ENCODE measurements at regions not wholly inside any gene's neighbourhood (a gene's known extent, or its start where the extent isn't known, plus 50 kb on each side); places are given as distances from the start of the nearest gene placed in this dataset.
"Not testable (repeated sequence)": the region's sequence is repeated elsewhere in the genome, so short reads cannot be mapped to it uniquely, and the experiment has no call there.

DNA sequence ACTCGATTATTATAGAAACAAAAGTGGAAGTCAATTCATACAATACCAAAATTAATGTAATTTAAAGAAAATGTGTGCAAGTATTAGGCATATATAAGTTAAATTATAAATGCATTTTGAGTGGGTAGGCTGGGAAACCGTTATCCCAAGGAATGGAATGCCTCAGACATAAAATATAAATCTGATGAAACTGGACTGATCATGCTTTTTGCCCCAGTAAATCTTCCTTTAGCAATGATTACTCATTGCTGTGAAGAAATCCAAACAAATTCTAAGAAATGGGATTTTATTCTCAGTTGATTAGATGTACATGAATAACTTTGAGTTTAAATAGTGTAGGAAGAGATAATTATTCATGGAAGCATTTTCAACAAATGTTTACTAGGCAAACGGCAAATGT, 185.5 kb upstream of the KCNMB2 start:
- no peak for DNase-seq

- no peak for DNase-seq
Observed at GRCh38 chr3:178352326-178353005, 183.8 kb upstream of the KCNMB2 start.

DNA sequence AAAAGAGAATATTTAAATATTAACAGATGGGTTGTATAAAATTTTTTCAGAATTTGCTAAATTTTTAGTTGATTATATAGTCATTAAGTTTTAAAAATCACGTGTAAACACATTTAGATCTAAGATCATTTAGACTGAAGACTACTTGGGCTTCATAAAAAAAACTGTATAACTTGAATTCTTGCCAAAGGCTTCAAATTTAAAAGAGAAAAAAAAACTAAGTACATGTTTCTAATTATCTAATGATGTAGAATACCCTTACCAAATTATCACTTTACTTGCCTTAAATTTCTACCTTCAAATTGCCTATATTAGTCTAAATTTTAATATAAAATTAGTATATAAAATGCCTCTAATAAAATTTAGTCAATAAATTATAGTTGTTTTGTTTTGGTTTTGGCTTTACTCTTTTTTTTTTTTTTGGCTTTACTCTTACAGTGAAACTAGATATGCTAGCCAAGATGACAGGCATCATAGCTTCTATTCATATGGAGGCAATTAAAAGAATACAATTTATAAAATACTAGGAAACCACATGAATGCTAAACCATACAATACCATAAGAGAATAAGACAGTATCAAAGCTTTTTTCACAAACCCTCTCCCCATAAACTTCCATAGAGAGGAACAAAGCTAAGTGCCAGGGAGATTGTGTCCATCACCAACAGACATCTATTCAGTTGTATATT, 183.1 kb upstream of the KCNMB2 start:
- no peak for DNase-seq

DNA sequence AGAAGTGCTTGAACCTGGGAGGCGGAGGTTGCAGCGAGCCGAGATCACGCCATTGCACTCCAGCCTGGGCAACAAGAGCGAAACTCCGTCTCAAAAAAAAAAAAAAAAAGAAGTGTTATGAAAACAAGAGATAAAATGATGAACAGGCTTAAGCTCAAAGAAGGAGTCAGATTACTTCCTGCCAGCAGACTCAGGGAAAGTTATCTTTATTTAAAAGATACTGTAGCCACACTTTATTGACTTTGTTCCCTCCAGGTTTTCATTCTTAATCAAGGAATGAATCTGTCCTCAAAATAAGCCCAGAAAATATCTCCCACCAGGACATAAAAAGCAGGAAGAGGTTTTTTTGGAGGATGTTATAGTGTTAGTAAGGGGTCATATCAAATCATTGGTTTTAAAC, 176.5 kb upstream of the KCNMB2 start:
- DNase-seq, result no peak

- DNase-seq, result not testable (repeated sequence)
Observed at GRCh38 chr3:178363048-178363447, 173.2 kb upstream of the KCNMB2 start.

- DNase-seq, result no peak
Observed at GRCh38 chr3:178367817-178368617, 168.2 kb upstream of the KCNMB2 start.

DNA sequence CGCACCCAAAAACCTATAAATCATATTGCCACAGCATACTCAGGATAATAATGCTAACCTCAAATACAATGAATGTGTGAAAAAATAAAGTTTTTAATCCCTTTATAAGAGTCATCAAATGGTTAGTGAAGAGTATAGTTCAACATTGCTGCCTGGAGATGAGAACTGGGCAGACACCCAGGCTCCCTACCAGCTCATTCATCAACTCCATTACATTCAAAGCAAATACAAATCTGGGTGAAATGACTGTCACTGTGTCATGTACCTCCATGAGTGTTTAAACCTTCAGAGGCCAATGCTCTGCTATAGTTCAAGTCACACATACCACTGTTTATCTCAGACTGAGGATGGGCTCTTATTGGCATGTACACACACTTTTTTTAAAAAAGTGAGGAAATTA, 167.2 kb upstream of the KCNMB2 start:
- DNase-seq, result no peak

- no peak for DNase-seq
Observed at GRCh38 chr3:178369811-178370210, 166.4 kb upstream of the KCNMB2 start.

GRCh38 chr3:178370387-178370786, 165.8 kb upstream of the KCNMB2 start:
- DNase-seq, result no peak

DNA sequence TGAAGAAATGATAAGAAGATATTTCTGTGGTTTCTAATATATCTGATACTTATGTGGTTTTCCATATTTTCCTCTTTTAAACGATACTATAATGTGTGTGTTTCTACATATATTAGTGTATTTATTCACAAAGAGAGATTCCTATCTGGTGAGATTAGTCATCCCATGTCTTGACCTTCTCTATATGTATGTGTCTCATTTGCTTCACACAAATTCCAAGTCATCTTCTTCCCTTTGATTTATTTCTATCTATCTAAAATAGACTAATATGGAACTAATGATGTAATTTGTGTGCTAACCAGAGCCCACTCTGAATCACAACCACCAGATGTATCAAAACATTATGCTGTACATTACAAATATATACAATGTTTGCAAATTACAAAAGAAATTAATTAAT, 154.7 kb upstream of the KCNMB2 start:
- no peak for DNase-seq

DNA sequence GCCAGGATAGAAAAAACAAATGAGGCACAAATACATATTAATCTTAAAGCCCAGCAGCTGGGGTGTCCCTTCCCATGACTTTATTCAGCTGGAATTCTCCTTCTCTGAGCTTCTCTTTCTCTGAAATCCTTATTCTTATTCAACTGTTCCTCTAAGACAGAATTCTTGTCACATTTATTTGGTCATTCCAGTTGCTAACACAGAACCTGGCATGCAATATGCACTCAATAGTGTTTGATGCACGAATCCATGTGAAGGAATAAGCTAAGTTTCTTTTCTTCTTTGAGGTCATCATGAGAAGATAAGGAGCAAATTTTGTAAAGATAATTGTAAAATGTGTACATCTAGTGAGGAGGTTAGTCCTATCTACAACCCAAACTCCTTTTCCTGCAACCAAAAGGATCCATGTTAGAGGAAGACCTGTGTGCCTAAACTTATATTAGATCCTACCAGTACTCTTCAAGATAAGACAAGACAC, 154.2 kb upstream of the KCNMB2 start:
- no peak for DNase-seq

DNA sequence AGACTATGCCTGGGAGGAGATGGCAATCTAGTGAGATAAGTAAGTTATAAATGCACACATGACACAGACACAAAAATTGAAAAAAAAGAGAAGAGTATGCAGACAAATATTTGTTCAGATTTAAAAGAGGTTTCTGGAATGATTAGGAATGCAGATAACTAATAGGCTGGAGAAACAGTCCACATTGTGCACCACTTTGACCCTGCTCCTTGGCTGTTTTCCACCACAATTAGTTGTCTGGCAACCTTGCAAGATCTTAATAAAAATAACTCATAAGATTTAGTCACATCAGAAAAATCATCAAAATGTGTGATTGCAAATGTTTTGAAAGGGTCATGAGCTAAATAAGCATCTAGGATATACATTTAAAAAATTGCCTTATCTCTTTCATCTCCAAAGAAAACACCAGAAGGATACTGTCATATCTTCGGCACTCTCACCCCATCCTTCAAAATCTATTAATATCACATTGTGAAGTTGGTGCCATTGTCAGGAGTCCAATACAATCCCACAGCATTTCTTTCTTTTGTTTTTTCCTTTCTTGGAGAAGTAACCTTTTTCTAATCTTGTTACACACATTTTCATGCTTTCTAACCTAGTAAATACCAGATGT, 153.7 kb upstream of the KCNMB2 start:
- DNase-seq, result no peak

DNA sequence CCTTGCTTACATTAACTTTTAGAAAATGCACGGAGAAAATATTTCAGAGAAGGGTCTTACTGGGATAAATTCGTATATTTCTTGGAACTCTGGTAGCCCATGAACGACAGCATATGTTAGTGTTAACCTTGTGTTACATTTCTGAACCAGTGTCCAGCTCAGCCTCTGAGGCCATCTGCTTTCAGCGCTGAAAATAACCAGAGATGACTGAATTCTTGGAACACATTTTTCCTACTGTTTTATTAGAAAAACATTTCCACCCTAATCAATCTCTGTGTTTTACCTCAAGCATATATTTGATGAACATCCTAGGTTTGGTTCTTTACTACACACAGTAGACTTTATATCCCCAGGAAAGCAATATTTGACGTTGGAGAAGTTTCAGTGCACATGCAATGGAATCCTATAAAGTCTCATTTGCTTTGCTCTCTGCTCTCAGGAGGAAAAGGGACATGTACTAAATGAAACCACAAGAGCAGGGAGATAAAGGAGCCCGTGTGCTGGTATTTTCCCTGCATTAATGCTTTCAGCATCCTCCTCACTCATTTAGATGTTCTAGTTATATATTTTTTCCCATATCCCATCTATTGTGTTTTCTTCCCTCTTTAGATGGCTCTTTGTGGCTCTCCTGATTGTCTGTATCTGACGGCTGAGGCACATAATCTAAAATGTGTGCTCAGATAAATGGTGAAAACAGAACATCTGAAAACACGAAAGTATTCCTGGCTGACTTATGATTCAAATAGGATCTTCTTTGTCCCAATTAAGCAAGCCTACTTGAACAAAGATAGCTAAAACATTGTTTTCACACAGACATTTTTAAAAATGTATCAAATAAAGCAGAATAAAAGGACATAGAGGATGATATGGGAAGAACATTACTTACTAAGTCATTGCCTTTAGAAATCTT, 151.7 kb upstream of the KCNMB2 start:
- no peak for DNase-seq

GRCh38 chr3:178385280-178385952, 150.8 kb upstream of the KCNMB2 start:
- DNase-seq, result peak; percentile 31

DNA sequence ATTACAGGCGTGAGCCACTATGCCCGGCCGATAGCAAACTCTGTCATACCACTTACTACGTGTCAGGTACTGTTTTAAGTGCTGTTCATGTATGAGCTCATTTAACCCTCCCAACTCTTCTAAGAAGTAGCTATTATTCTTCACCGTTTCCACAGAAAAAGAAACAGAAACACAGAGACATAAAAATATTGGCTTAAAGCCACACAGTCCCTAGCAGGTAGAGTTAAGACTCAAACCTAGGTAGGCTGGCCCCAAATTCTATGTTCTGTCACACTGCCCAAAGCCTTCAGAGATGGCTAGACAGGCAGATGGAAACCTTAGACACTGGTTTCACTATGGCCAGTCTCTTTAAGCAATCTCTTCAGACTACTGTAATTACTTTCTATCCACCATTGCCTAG, 149.8 kb upstream of the KCNMB2 start:
- peak; percentile 39 for DNase-seq

GRCh38 chr3:178386880-178387279, 149.4 kb upstream of the KCNMB2 start:
- DNase-seq, result no peak

DNA sequence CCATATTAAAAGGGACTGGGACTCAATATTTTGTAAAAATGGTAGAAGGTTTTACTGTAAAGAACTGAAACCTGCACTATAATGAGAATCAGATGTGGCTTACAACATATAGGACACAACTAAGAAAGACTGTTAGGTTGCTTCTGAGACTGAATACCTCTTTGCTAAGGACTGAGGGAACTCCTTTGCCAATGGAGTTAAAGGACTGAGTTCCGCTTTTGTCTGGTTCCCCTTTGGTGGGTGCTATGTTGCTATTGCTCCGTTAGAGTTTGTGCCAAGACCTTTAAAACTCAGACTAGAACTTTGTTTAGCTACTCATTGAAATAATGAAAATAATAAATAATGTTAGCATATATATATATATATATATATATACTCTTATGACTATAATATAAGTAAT, 147.8 kb upstream of the KCNMB2 start:
- no peak for DNase-seq

DNA sequence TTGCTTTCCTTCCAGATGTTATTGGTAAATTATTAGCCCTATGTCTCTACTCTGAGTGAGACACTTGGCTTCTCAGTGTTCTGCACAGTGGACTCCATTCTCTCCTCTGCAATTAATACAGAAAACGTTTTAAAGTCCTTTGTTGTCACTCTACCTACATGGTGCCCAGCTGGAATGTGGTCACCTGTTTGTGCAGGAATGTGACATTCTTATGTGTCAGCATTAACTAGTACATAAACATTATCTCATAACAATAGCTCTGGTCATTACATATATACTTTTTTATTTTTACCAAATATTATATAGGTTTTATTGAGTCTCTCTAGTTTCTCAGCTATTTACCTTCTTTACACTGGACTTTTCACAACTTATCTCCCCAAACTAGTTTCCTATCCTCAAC, 147.0 kb upstream of the KCNMB2 start:
- DNase-seq, result no peak

DNA sequence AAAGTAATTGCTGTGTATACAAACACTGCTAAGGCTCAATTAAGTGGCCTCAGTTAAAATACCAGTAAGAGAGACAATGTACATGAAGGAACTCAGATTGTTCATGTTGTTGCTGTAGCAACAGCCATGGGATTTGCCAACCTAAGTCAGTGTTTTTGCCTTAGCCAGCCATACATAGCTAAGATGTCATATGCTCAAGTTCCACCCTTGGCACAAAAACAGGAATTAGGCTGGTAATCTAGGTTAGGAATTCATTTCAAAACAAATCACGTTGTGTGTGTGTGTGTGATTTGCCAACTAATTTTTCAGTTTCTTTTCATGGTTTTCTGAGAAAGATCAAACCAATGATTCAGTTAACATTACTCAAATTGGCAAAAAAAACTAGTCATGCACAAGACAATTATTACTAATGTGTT, 143.7 kb upstream of the KCNMB2 start:
- peak; percentile 50 for DNase-seq

DNA sequence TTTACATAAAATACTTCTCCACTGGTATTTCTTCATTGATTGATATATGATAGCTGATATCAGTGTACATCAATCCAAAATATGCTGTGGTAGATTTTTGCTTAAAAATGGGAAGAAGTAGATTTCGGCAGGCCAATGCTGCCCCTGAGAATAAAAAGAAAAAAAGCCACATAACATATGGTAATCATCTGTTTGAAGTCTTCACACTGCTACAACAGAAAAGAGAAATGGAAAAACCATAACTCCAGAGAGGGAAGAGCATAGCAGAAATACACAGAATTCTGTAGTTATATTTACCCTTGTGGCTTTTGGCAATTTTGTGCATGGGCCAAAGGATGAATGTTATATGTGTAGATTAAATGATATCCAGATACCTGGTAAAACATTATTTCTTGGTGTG, 143.1 kb upstream of the KCNMB2 start:
- DNase-seq, result no peak

GRCh38 chr3:178393824-178394223, 142.4 kb upstream of the KCNMB2 start:
- no peak for DNase-seq

- DNase-seq, result no peak
Observed at GRCh38 chr3:178396318-178396717, 139.9 kb upstream of the KCNMB2 start.

Data from activated CD4-positive, alpha-beta T cell treated with anti-CD3 and anti-CD28 coated beads, Interleukin-2, amount 50 U/mL, for 16 hours (primary cell).